ENCODE measurements at regions not wholly inside any gene's neighbourhood (a gene's known extent, or its start where the extent isn't known, plus 50 kb on each side); places are given as distances from the start of the nearest gene placed in this dataset.

GRCh38 chr5:23756779-23757178 is 249.4 kb downstream of the PRDM9 start:
- TF ChIP-seq, protein P1, sequence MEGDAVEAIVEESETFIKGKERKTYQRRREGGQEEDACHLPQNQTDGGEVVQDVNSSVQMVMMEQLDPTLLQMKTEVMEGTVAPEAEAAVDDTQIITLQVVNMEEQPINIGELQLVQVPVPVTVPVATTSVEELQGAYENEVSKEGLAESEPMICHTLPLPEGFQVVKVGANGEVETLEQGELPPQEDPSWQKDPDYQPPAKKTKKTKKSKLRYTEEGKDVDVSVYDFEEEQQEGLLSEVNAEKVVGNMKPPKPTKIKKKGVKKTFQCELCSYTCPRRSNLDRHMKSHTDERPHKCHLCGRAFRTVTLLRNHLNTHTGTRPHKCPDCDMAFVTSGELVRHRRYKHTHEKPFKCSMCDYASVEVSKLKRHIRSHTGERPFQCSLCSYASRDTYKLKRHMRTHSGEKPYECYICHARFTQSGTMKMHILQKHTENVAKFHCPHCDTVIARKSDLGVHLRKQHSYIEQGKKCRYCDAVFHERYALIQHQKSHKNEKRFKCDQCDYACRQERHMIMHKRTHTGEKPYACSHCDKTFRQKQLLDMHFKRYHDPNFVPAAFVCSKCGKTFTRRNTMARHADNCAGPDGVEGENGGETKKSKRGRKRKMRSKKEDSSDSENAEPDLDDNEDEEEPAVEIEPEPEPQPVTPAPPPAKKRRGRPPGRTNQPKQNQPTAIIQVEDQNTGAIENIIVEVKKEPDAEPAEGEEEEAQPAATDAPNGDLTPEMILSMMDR (IDR thresholded peaks at IDR 0.05 in 2 of 3, conservative IDR thresholded peaks at IDR 0.05 in 1 of 3; ENCODE audit: insufficient read depth in 2 of 3, low read depth in 1 of 3, low read length in 3 of 3) = no peak
- no peak for TF ChIP-seq ZNF696 (CRISPR knock-in tag; conservative IDR thresholded peaks at IDR 0.05)
- TF ChIP-seq, protein P2, sequence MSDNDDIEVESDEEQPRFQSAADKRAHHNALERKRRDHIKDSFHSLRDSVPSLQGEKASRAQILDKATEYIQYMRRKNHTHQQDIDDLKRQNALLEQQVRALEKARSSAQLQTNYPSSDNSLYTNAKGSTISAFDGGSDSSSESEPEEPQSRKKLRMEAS (CRISPR knock-in tag; IDR thresholded peaks at IDR 0.05) = no peak
- no peak for TF ChIP-seq RBM14 (IDR thresholded peaks at IDR 0.05; ENCODE audit: borderline replicate concordance, insufficient read depth, low read depth, low read length)
- TF ChIP-seq ZBTB26 (CRISPR knock-in tag; IDR thresholded peaks at IDR 0.05) = no peak
- no peak for TF ChIP-seq SREBF2 (CRISPR knock-in tag; IDR thresholded peaks at IDR 0.05)
- no peak for TF ChIP-seq ELF1 (tag; IDR thresholded peaks at IDR 0.05)
- TF ChIP-seq, protein P3, sequence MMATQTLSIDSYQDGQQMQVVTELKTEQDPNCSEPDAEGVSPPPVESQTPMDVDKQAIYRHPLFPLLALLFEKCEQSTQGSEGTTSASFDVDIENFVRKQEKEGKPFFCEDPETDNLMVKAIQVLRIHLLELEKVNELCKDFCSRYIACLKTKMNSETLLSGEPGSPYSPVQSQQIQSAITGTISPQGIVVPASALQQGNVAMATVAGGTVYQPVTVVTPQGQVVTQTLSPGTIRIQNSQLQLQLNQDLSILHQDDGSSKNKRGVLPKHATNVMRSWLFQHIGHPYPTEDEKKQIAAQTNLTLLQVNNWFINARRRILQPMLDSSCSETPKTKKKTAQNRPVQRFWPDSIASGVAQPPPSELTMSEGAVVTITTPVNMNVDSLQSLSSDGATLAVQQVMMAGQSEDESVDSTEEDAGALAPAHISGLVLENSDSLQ (IDR thresholded peaks at IDR 0.05) = no peak
- no peak for TF ChIP-seq E2F8 (IDR thresholded peaks at IDR 0.05; ENCODE audit: low read depth, partially characterized antibody)
- no peak for TF ChIP-seq HNRNPK (IDR thresholded peaks at IDR 0.05; ENCODE audit: low read depth, low read length, poor library complexity, severe bottlenecking)
- no peak for TF ChIP-seq POLR2A (conservative IDR thresholded peaks at IDR 0.05)
